GM21528 (cell line): ENCODE measurements at regions not wholly inside any gene's neighbourhood (a gene's known extent, or its start where the extent isn't known, plus 50 kb on each side); places are given as distances from the start of the nearest gene placed in this dataset.
"Not testable (repeated sequence)": the region's sequence is repeated elsewhere in the genome, so short reads cannot be mapped to it uniquely, and the experiment has no call there.

Source experiments
- ATAC-seq: cut with Tn5 transposase; IDR thresholded peaks from one replicate; pipeline ENCODE4 v1.9.1; 2021; ENCODE audit warnings: mild to moderate bottlenecking, moderate library complexity; ENCODE audit not compliant: unreplicated experiment, low FRiP score

DNA sequence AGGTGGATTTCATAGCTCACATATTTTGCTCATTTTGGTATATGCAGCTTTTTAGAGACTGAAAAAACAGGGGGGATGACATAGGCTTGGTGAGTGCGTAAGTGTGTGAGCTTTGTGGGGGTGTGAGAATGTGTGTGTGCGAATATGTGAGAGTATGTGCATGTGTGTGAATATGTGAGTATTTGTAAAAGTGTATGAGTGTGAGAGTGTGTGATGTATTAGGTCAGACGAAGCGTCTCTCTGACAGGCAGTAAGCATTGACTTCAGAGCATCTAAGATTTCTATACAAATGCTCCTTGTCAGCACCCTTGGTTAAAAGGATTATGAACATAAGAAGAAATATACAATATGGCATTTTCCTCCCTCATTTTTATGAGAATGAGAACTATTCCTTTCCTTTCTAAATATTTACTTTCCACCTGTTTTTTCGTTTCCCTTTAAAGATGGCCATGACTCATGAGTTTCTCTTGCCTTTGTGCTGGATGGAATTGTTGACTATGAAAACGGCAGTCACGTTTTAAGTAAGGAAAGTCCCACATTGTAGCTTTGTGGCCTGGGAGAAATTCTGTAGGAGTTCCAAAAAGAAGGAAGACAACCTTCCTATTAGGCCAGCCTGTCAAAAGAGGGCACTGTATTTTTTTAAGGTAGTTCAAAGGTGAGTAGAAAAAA is 276.4 kb downstream of the FOXL1 start:
- no peak for ATAC-seq

DNA sequence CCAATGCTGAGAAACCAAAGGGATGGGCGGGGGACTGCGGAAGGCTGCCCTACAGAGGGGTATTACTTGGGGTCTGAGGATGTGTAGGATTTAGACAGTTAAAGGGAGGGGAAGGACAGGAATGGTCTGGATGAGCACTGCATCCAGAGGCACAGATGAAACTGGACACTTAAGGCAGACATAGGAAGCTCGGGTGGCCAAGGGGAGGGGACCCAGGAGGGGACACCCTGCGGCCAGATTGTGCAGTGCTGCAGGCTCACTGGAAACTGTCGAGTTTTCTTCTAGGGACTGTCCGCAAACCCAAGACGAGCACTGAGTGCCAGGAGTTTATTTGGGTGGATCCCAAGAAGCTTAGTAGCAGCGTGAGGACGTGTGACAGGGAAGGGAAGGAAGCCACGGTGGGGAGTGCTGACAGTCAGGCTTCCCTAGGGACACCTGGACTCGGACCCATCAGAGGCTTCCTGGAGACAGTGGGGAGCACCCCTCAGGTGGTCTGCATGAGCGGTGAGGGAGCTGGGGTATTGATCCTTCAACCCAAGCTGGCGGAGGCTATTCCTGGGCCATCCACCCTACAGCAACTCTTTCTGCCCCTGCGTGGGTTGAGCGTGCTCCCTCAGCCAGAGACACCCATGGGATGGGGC is 278.7 kb downstream of the FOXL1 start:
- ATAC-seq: no peak

DNA sequence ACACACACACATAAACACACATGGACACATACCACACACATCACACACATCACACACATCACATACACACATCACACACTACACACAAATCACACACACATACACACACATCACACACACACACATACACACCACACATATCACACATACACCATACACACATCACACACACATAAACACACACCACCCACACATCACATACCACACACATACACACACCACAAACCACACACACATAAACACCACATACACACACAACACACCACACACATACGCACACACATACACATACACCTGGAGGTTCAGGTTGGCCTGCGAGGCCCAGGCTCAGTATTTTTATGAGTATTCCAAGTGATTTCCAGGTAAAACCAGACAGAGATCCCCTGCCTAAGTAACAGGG is 279.5 kb downstream of the FOXL1 start:
- no peak for ATAC-seq

DNA sequence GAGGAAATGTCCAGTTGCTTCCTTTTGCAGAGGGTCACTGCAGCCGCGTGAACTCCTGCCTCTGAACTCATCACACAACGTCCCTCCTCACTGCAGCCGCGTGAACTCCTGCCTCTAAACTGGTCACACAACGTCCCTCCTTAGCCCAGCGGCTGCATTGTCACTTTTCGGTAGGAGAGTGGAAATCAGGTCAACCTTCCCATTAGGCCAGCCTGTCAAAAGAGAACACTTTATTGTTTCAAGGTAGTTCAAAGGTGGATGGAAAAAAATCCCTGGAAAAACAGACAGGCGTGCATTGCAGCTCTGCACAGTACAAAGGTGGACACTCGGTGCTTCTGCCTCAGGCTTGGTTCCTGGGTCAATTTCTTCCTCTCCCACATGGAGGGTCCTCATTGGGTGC is 280.2 kb downstream of the FOXL1 start:
- no peak for ATAC-seq

DNA sequence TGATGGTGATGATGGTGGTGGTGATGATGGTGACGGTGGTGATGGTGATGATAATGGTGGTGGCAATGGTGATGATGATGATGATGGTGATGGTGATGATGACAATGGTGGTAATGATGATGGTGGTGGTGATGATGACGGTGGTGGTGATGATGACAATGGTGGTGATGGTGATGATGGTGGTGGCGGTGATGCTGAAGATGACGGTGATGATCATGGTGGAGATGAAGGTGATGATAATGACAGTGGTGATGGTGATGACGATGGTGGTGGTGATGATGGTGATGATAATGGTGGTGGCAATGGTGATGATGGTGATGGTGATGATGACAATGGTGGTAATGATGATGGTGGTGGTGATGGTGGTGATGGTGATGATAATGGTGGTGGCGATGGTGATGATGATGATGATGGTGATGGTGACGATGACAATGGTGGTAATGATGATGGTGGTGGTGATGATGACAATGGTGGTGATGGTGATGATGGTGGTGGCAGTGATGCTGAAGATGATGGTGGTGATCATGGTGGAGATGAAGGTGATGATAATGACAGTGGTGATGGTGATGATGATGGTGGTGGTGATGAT is 283.0 kb downstream of the FOXL1 start:
- ATAC-seq: not testable (repeated sequence)

DNA sequence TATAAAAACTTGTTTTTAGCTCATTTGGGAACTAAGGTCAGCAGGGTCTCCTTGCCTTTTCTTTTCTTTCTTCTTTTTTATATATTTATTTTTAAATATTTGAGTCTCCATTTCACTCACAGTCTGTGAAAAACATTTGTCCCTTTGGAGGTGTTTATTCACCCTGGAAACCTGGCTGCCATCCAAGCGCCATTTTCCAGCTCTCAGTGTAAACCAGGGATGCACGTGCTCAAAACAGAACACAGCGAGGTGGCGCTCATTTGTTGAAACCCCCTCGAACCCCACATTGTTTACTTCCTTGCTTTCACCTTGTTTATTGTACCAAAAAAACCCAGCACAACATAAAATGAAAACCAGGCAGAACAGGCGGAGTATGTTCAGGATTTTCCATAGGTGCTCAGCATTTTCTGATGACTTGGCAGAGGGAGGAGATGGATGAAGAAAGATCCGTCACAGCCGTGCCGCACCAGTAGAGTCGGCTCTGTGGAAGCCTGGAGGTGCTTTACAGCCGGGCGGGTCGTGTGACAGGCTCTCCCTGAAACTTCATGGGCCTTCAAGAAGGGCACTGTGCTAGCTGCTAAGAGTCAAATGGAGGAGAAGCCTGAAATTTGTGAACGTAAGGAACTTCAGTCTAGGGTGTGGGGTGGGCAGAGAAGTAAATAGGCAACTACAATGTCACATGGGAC is 284.4 kb downstream of the FOXL1 start:
- ATAC-seq: no peak

DNA sequence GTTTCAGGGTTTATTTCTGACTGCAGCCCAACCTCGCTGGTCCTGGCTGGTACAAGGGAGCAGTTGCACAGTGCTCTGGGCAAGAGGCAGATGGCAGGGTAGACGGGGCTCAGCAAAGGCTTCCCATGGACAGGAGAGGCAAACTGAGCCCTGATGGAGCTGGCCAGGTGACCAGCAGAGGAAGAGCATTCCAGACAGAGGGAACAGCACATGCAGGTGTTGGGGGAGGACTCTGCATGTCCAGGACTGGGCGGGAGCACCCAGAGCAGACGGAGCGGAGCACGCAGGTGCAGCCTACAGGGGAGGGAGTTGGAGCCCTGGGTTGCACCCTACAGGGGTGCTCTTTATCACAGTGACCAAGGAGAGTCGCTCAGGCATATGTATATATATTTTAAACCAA is 285.3 kb downstream of the FOXL1 start:
- no peak for ATAC-seq

DNA sequence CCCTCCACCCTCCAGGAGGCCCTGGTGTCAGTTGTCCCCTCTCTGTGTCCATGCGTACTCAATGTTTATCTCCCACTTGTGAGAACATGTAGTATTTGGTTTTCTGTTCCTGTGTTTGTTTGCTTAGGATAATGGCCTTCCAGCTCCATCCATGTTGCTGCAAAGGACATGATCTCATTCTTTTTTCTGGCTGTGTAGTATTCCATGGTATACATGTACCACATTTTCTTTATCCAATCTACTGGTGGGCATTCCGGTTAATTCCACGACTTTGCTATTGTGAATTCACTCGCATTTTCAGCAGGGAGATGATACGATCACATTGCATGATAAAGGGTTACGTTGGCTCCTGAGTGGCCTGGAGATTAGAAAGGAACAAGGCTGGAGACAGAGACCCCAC is 286.2 kb downstream of the FOXL1 start:
- no peak for ATAC-seq

DNA sequence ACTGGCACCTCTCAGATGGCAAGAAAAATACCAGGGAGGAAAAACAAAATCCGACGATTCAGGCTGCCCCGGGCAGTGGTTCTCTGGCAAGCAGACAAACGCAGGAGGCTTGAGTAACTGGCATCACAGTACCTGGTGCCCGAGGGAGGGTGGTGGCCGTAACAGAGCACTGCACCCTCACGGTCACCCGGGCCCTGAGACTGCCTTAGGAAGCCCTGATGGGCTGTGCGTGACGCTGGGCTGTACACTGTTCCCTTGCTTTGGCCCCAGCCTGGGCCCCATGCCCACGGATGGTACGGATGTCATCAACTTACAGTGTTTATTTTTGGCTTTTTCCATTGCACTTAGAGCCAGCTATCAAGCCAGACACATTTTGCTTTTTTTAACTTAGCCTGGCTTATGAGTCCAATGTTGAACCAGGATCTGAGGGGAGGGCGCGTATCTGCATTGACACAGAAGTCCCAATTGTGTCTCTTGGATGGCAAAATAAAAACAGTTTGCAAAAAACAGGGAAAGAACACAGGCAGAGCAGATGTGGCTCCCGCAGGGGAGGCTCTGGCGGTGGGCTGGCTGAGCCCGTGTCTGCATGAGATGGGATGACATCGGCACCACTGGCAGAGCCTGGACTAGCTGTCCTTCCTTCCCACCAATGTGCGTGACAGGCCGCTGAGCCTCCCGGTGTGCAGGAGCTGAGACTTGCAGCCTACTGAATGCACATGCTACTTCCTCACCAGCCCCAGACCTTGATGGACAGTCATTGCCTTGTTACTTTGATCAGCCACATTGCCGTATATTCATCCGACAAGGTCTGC is 287.7 kb downstream of the FOXL1 start:
- no peak for ATAC-seq

DNA sequence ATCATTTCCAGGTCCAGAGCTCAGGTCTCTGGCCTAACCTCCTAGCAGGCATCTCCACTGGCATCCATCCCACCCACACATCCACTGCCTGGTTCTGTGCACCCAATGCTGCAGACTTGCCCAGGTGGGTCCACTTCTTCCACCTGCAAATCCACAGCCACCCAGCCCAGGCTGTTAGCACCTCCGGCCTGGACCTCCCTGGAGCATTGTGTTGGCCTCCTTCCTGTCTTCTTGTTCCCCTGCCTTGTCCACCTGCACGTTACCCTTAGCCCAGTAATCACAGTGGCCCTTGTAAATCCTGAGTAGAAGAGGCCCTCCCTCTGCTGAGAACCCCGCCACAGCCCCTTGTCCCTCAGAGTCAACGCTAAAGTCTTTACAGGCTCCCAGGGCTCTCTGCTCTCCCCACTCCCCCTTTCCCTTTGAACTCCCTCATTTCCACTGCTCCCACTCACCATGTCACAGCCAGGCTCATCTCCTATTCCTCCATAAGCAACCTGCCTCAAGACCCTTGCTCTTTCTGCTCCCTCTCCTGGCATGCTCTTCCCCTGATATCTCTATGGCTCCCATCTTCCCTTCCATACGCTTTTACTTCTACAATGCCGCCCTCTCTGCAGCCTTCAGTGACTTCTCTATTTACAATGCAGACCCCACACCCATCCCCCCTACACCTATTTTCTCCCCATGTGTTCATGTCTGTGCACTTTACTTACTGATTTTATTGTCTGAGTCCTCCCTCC is 288.8 kb downstream of the FOXL1 start:
- ATAC-seq: no peak

DNA sequence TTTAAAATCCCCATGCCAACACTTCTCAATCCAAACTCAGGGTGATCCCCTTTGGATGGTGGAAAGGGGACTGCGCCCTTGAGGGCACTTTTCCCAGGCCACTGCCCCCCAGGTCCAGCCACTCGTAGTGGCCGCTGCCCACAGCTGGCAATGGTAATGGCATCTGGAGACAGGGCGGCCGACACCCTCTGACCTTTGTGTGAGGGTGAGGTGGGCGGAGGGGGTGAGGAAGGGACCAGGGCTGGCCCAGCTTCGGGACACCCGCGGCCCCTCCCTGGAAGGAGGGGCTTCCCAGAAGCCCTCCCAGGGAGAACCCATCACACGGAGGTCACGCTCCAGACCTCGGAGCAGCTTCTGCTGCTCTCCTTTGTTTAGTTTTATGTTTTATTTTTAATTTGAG is 289.7 kb downstream of the FOXL1 start:
- ATAC-seq: no peak

DNA sequence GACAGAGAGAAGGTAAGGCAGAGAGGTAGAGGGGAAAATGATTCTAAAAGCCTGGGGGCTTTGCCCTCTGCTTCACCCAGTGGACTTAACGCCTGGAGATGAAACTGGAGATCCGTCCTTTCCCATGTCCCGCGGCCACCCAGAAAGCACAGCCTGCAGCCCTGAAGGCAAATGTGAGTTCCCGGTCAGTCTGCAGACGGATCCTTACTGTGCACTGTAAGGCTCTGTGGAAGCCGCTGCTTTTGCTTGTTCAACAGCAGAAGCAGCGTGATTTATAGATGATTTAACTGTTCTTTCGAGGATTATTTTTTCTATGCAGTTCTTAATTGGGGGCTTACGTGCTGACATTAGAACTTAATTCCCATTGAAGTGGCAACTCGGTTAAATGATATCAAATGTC is 290.4 kb downstream of the FOXL1 start:
- ATAC-seq: no peak

DNA sequence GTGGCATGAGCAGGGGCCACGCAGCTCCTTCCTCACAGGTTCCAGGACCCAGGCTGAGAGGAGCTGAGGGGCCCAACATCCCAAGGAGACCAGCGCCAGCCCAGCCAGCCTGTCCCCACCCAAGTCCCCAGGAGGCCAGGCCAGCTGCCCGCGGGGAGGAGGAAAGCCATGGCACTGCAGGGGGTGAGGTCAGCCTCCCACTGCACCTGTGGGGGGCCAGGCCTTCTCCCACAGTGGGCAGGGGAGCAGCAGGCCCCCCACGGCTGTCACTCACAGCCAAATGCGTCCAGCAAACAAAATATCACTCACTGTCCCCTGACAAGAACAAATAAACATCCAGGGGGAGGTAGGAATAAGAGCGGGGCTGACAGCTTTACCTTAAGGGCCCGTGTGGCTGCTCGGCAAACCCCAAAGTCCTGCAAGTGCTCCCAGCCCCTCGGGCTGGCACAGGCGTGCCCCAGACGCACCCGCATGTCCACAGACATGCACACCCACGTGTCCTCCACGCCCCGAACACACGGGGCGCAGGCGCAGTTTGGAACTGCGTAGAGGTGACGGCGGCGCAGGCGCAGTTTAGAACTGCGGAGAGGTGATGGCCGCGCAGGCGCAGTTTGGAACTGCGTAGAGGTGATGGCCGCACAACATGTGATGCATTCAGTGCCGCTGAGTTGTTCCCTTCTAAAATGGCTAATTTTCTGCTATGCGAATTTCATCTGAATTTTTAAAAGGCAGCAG is 291.1 kb downstream of the FOXL1 start:
- no peak for ATAC-seq

DNA sequence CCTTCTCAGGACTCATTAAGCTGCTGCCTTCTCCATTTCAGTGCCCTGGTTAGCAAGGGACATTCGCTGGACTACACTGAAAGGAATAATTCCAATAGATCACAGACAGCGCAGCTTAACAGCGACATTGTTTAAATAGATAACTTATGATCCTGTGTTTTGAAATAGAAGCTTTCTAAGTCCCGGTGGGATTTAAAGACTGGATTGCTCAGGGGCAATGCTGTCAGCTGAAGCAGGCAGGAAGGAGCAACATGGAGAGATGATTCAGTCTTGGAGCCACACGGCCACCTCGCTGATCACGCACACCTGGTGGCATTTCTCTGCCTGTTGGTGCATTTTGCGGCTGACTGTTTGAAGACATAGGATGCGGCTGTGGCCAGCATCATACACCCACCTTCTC is 292.0 kb downstream of the FOXL1 start:
- ATAC-seq: no peak

DNA sequence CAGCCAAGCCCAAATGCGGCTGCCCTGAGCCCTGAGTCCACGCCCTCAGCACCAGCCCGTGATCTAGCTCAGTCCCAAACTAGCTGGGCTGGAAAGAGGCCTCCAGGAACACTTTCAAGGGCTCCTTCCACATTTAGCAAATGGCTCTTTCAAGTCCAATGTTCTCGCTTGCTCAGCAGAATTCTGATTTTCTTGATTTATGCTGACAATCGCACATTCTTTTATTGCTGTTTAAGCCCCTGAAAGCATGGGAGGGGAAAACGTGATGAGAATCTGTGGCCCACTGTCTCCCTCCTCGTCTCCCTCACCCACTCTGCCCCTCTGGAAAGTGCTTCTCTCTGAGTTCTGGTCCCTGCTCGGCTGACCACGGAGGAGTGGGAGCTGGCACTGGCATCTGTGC is 293.8 kb downstream of the FOXL1 start:
- no peak for ATAC-seq

DNA sequence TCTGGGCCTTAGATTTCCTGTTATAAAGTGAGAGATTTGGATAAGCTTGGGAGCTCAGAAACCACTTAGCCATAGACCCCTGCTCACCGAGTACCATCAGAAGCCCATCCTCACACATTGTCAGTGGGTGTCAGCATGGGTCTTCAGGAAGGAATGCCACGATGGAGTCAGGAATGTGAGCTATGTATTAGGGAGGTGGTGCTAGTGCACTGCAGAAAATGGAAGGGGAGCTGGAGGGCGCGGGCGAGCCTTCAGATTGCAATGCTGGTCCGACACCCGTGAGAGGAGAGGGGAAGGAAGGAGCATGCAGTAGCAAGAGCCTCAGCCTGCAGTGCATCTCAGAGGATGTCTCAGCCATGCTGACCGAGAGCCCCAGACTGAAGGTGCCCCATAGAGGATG is 294.5 kb downstream of the FOXL1 start:
- ATAC-seq: no peak

DNA sequence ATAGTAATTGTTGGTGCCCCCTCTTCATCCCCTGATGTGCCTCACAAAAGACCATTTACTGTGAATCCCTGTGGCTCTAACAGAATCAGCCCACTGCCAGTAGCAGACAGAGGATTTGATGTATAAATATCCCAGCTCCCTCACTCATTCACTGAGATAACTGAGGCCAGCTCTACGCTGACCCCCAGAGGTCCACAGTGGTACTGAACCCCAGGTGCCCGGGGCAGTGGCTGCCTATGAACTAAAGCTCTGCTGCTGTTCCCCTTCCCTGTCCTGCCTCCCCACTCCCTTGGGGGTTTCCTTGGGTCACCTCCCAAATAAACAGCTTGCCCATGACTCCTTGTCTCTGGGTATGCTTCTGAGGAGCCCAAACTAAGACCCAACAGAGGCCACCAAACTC is 295.8 kb downstream of the FOXL1 start:
- no peak for ATAC-seq

DNA sequence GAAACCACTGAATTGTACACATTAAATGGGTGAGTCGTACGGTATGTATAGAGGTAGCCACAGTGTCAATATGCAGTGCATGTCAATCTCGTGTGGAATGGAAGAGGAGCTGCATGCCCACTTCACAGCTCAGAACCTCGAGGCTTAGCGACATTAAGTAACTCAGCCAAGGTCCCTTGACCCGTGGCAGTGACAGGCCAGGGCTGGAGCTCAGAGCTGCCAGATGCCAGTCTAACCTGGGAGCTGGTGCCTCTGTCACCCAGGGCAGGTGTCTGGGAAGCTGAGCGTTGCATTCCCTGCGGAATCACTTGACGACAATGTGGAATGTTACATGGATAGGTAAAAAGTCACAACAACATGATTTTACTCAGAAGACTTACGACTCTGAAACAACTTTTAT is 298.1 kb downstream of the FOXL1 start:
- no peak for ATAC-seq

DNA sequence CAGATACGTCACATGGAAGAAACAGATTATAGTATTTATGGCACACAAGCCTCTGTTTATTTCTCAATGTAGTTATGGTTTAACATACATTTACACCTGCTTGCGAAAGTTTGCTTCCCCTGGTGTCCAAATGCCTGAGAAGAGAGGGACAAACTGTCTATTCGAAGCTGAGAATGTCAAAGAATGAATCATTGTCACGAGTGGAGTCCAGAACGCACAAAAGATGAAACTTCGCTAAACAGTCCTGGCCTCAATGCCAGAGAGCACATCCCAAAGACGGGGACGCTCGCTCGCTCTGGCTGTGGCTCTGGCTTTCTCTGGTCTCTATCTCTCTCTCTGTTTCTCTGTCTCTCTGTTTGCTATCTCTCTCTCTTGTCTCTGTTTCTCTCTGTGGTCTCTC is 298.8 kb downstream of the FOXL1 start:
- ATAC-seq: no peak

DNA sequence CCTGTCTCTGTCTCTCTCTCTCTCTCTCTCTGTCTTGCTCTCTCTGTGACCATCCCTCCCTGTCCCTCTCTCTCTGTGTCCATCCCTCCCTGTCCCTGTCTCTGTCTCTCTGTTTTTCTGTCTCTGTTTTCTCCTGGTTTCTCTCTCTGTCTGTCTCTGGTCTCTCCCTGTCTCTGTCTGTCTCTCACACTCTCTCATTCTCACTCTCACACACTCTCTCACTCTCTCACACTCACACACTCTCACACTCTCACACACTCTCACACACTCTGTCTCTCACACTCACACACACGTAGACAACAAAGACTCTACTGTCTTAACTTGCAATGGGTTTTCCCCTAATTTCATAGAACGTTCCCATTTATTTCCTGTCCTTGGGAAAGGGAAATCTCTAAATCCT is 299.5 kb downstream of the FOXL1 start:
- ATAC-seq: no peak
